ENCODE measurements at regions not wholly inside any gene's neighbourhood (a gene's known extent, or its start where the extent isn't known, plus 50 kb on each side); places are given as distances from the start of the nearest gene placed in this dataset.

GRCh38 chr2:172280571-172281361 is 146.6 kb upstream of the ITGA6 start:
- intact Hi-C loops (cut with DNase I): no loop called here
- DNase-seq: no peak
- ATAC-seq: peak; percentile 60 to 74

- no peak for ATAC-seq
- intact Hi-C loops (cut with DNase I): no loop called here
- DNase-seq: no peak
Measured at GRCh38 chr2:172281648-172282570, 145.5 kb upstream of the ITGA6 start.

- no peak for ATAC-seq
- intact Hi-C loops (cut with DNase I): no loop called here
Measured at GRCh38 chr2:172282944-172283343, 144.4 kb upstream of the ITGA6 start.

GRCh38 chr2:172283476-172283875 is 143.9 kb upstream of the ITGA6 start:
- ATAC-seq (no peak), DNase-seq (no peak)
- intact Hi-C loops (cut with DNase I): no loop called here

More at GRCh38 chr2:172282944-172283343, 144.4 kb upstream of the ITGA6 start:
- no peak for DNase-seq

GRCh38 chr2:172284209-172284608 is 143.2 kb upstream of the ITGA6 start:
- intact Hi-C loops (cut with DNase I): no loop called here
- no peak for DNase-seq
- no peak for ATAC-seq

- DNase-seq (no peak), ATAC-seq (peak; percentile 46 to 50)
- intact Hi-C loops (cut with DNase I): no loop called here
Measured at GRCh38 chr2:172285010-172285621, 142.3 kb upstream of the ITGA6 start.

- intact Hi-C loops (cut with DNase I): no loop called here
- ATAC-seq (no peak), DNase-seq (no peak)
Measured at GRCh38 chr2:172285760-172286159, 141.6 kb upstream of the ITGA6 start.

GRCh38 chr2:172287190-172287589 is 140.2 kb upstream of the ITGA6 start:
- no peak for DNase-seq
- intact Hi-C loops (cut with DNase I): no loop called here
- no peak for ATAC-seq

- ATAC-seq (no peak), DNase-seq (no peak)
- intact Hi-C loops (cut with DNase I): no loop called here
Measured at GRCh38 chr2:172287605-172288315, 139.6 kb upstream of the ITGA6 start.

GRCh38 chr2:172288603-172289002 is 138.8 kb upstream of the ITGA6 start:
- DNase-seq (no peak), ATAC-seq (no peak)
- intact Hi-C loops (cut with DNase I): no loop called here

- intact Hi-C loops (cut with DNase I): no loop called here
- peak; percentile 67 to 91 for ATAC-seq
- DNase-seq: peak; percentile 43
Measured at GRCh38 chr2:172293952-172294351, 133.4 kb upstream of the ITGA6 start.

GRCh38 chr2:172294983-172295382 is 132.4 kb upstream of the ITGA6 start:
- intact Hi-C loops (cut with DNase I): no loop called here
- DNase-seq: no peak
- ATAC-seq: no peak

- intact Hi-C loops (cut with DNase I): no loop called here
Measured at GRCh38 chr2:172295677-172296076, 131.7 kb upstream of the ITGA6 start.

GRCh38 chr2:172296267-172297046 is 130.9 kb upstream of the ITGA6 start:
- intact Hi-C loops (cut with DNase I): no loop called here
- DNase-seq (no peak), ATAC-seq (no peak)

More at GRCh38 chr2:172295677-172296076, 131.7 kb upstream of the ITGA6 start:
- no peak for ATAC-seq
- no peak for DNase-seq

GRCh38 chr2:172297531-172297930 is 129.9 kb upstream of the ITGA6 start:
- no peak for DNase-seq
- intact Hi-C loops (cut with DNase I): no loop called here
- ATAC-seq: no peak

- ATAC-seq (no peak), DNase-seq (no peak)
- intact Hi-C loops (cut with DNase I): no loop called here
Measured at GRCh38 chr2:172297950-172298349, 129.4 kb upstream of the ITGA6 start.

- DNase-seq (no peak), ATAC-seq (no peak)
- intact Hi-C loops (cut with DNase I): no loop called here
Measured at GRCh38 chr2:172299741-172300140, 127.6 kb upstream of the ITGA6 start.

GRCh38 chr2:172300851-172301250 is 126.5 kb upstream of the ITGA6 start:
- intact Hi-C loops (cut with DNase I): no loop called here
- ATAC-seq: no peak
- no peak for DNase-seq

- ATAC-seq: no peak
- intact Hi-C loops (cut with DNase I): no loop called here
- no peak for DNase-seq
Measured at GRCh38 chr2:172305066-172305465, 122.3 kb upstream of the ITGA6 start.
